Coronary artery (tissue), 2 donors: ENCODE measurements at regions not wholly inside any gene's neighbourhood (a gene's known extent, or its start where the extent isn't known, plus 50 kb on each side); places are given as distances from the start of the nearest gene placed in this dataset.

Experiments used
- DNase-seq: peaks from one replicate; pipeline ENCODE4 v3.0.0-alpha.2; 2017; ENCODE audit warnings: low spot score
- H3K27ac ChIP-seq, 2 donors: fragments of 200-600 bp; sonication (generic); one replicate each; pipeline ENCODE4 v1.5.1; 2016 to 2019
- H3K4me3 ChIP-seq: fragments of 200-600 bp; sonication (generic); 2 replicates; pipeline ENCODE4 v1.5.1; 2016; ENCODE audit warnings: mild to moderate bottlenecking, moderate library complexity
- CTCF ChIP-seq: fragments of 200-600 bp; sonication (generic); IDR thresholded peaks from one replicate; pipeline ENCODE4 v1.5.1; 2019; ENCODE audit warnings: antibody characterized with exemption

- TF ChIP-seq CTCF, result no peak
- Histone ChIP-seq H3K27ac (no peak overlapping the region), H3K4me3 (no peak overlapping the region)
- DNase-seq, result no peak
These were observed 892.2 kb upstream of the ACO1 start for GRCh38 chr9:31492229-31492628.

GRCh38 chr9:31500422-31500821 is 884.0 kb upstream of the ACO1 start:
- Histone ChIP-seq H3K27ac (no peak overlapping the region), H3K4me3 (no peak overlapping the region)
- no peak for DNase-seq
- TF ChIP-seq CTCF, result no peak

- TF ChIP-seq CTCF, result no peak
- H3K27ac ChIP-seq, result no peak overlapping the region
- no peak for DNase-seq
- no peak overlapping the region for H3K4me3 ChIP-seq
These were observed 865.4 kb upstream of the ACO1 start for GRCh38 chr9:31519011-31519410.

GRCh38 chr9:31519424-31519823 is 865.0 kb upstream of the ACO1 start:
- no peak for DNase-seq
- Histone ChIP-seq H3K27ac (no peak overlapping the region), H3K4me3 (no peak overlapping the region)
- no peak for TF ChIP-seq CTCF

- DNase-seq, result no peak
- TF ChIP-seq CTCF, result no peak
- Histone ChIP-seq H3K4me3 (no peak overlapping the region), H3K27ac (no peak overlapping the region)
These were observed 864.6 kb upstream of the ACO1 start for GRCh38 chr9:31519826-31520225.

GRCh38 chr9:31520301-31521085 is 864.0 kb upstream of the ACO1 start:
- no peak for DNase-seq
- no peak for TF ChIP-seq CTCF
- Histone ChIP-seq H3K27ac (no peak overlapping the region), H3K4me3 (no peak overlapping the region)

GRCh38 chr9:31535651-31536050 is 848.8 kb upstream of the ACO1 start:
- Histone ChIP-seq H3K27ac (no peak overlapping the region), H3K4me3 (no peak overlapping the region)
- no peak for DNase-seq
- TF ChIP-seq CTCF, result no peak
